Inflammatory macrophage treated with lipopolysaccharide for 4 hours (primary cell): ENCODE measurements at regions not wholly inside any gene's neighbourhood (a gene's known extent, or its start where the extent isn't known, plus 50 kb on each side); places are given as distances from the start of the nearest gene placed in this dataset.
A peak's percentile ranks its signal among the peaks of the same experiment; 100 is the strongest.

Experiments used
- DNase-seq: peaks from one replicate; pipeline ENCODE4 v3.0.0-alpha.2; 2020

- DNase-seq = peak; percentile 63
These were observed 51.6 kb upstream of the SRP54 start for GRCh38 chr14:34931206-34931605.

GRCh38 chr14:34930591-34931091, 52.2 kb upstream of the SRP54 start:
- peak; percentile 75 for DNase-seq

GRCh38 chr14:34926552-34926951, 51.4 kb upstream of the BAZ1A start:
- DNase-seq = no peak
